SK-N-MC (cell line): ENCODE measurements at regions not wholly inside any gene's neighbourhood (a gene's known extent, or its start where the extent isn't known, plus 50 kb on each side); places are given as distances from the start of the nearest gene placed in this dataset.

Experiments used
- DNase-seq: peaks from one replicate; pipeline ENCODE4 v3.0.0-alpha.2; 2011; ENCODE audit warnings: low read depth, low spot score
- H3K27ac ChIP-seq: fragments of 200-600 bp; sonication (generic); 2 replicates; pipeline ENCODE4 v1.5.1; 2016; ENCODE audit warnings: mixed run types
- H3K36me3 ChIP-seq: fragments of 200-600 bp; sonication (generic); 2 replicates; pipeline ENCODE4 v1.6.1; 2017; ENCODE audit warnings: antibody characterized with exemption, low read length, mixed read lengths; ENCODE audit not compliant: insufficient read depth
- H3K4me3 ChIP-seq: fragments of 200-600 bp; sonication (generic); 2 replicates; pipeline ENCODE4 v1.5.1; 2016
- H3K9ac ChIP-seq: fragments of 200-600 bp; sonication (generic); 2 replicates; pipeline ENCODE4 v1.8.0; 2017; ENCODE audit warnings: mixed run types, mixed read lengths; ENCODE audit not compliant: insufficient read length
- H3K9me3 ChIP-seq: fragments of 200-600 bp; sonication (generic); 2 replicates; pipeline ENCODE4 v1.6.1; 2017; ENCODE audit warnings: low read depth, mild to moderate bottlenecking, antibody characterized with exemption, low read length, moderate library complexity, mixed read lengths
- EZH2 ChIP-seq: fragments of 200-600 bp; sonication (generic); IDR thresholded peaks from one replicate; pipeline ENCODE4 v1.6.1; 2017; ENCODE audit warnings: antibody characterized with exemption
- FOXP2 ChIP-seq: optimal IDR thresholded peaks from 2 replicates; pipeline ENCODE3; 2011; ENCODE audit warnings: mild to moderate bottlenecking, moderate library complexity; ENCODE audit not compliant: insufficient read depth; ENCODE audit errors: extremely low read length, control extremely low read depth
- POLR2AphosphoS5 ChIP-seq: IDR thresholded peaks from 2 replicates; pipeline ENCODE4 v1.6.1; 2012; ENCODE audit warnings: mild to moderate bottlenecking, low read depth, low read length, borderline replicate concordance

GRCh38 chr12:30145684-30146032, 361.9 kb upstream of the TMTC1 start:
- Histone ChIP-seq H3K4me3 (no peak overlapping the region), H3K9me3 (no peaks in the 10 kb centered on the region), H3K36me3 (no peaks in the 10 kb centered on the region), H3K27ac (no peak overlapping the region), H3K9ac (no peak overlapping the region)
- no peak for TF ChIP-seq EZH2
- TF ChIP-seq POLR2AphosphoS5: no peak
- no peak for TF ChIP-seq FOXP2
- DNase-seq: no peak

DNA sequence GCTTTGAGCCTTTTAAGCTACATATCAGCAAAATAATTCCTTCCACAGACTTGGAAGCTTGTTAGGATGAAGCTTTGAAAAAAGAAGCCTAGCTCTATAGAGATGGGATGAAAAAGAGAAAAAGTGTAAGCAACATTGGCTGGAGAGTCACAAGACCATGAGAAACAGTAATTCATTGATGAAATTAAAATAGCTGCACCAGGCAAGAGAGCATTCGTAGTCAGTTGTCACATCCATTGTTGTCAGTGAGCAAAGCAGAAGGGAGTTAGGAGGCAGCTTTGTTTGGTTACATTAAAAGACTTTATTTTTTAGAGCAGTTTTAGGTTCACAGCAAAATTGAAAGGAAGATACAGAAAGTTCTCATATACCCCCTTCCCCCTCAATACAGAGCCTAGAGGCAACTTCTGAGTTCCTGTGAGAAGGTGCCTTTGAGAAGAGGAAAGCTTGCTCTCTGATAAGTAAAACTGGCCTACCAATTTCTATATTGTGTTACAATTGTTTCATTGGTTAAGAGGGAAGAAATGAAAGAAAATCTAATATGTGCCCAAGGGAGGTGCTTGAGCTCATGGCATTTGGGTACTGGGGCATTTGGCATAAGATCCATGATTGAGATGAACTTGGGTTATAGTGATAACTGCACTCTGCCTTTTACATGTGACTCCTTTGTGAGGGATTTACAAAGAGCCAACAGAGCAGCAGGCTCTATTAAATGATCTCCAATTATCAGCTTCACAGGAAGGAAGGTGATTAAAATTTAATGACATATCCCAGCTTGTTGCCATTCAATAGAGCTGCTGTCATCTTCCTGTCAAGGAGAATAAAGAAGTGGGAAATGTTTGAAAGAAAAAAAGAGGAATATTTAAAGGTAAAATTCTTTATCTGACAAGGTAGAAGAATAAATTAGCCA, 361.3 kb upstream of the TMTC1 start:
- no peak for TF ChIP-seq POLR2AphosphoS5
- no peak for TF ChIP-seq EZH2
- TF ChIP-seq FOXP2: no peak
- DNase-seq: no peak
- no peaks in the 10 kb centered on the region for H3K36me3 ChIP-seq
- H3K27ac ChIP-seq: no peak overlapping the region
- no peak overlapping the region for H3K9ac ChIP-seq
- H3K9me3 ChIP-seq: no peaks in the 10 kb centered on the region
- H3K4me3 ChIP-seq: no peak overlapping the region

DNA sequence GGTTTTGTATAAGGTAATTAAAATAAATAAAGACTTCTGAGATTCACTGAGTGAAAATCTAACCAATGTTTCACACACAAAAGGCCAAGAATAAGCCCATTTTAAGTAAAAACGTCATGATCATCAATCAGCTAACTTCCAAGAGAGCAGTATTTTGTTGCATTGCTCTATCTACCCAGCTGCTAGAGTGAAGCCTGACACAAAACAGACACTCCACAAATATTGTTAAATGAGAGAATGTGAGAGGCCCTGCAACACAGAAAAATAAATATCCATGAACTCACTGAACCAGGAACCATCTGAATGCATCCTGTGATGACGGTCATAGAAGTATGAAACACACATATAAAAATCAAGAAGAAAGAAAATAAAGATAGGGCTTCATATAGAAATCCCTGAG, 358.6 kb upstream of the TMTC1 start:
- Histone ChIP-seq H3K4me3 (no peak overlapping the region), H3K27ac (no peak overlapping the region), H3K9me3 (no peaks in the 10 kb centered on the region), H3K9ac (no peak overlapping the region), H3K36me3 (no peaks in the 10 kb centered on the region)
- DNase-seq: no peak
- TF ChIP-seq FOXP2: no peak

- no peak for TF ChIP-seq FOXP2
- TF ChIP-seq POLR2AphosphoS5: no peak
- TF ChIP-seq EZH2: no peak
- H3K4me3 ChIP-seq: no peak overlapping the region
- no peak overlapping the region for H3K9ac ChIP-seq
- no peaks in the 10 kb centered on the region for H3K9me3 ChIP-seq
- no peak for DNase-seq
- H3K27ac ChIP-seq: no peak overlapping the region
- H3K36me3 ChIP-seq: no peaks in the 10 kb centered on the region
Measured at GRCh38 chr12:30138483-30138882, 354.7 kb upstream of the TMTC1 start.

DNA sequence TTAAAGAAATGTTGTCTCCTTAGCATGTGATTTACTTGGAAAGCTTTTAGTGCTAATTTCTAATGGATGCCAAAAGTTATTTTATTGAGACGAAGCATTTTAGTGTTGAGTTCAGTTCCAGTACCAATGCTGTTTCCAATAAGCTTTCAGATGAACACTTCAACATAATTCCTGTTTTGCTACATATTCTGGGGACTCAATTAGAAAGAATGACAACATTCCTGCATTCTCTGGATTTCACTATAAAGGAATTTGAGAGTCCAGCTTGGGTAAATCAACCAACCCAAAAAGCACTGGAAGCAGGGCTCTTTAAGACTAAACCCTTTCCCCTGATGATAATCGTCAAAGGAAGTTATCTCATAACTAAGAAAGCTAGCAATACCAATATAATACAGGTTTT, 353.0 kb upstream of the TMTC1 start:
- no peak overlapping the region for H3K4me3 ChIP-seq
- H3K9me3 ChIP-seq: no peaks in the 10 kb centered on the region
- H3K36me3 ChIP-seq: no peaks in the 10 kb centered on the region
- no peak overlapping the region for H3K9ac ChIP-seq
- no peak overlapping the region for H3K27ac ChIP-seq
- TF ChIP-seq POLR2AphosphoS5 (no peak), EZH2 (no peak), FOXP2 (no peak)
- no peak for DNase-seq

GRCh38 chr12:30135776-30136175, 352.0 kb upstream of the TMTC1 start:
- TF ChIP-seq POLR2AphosphoS5: no peak
- no peaks in the 10 kb centered on the region for H3K36me3 ChIP-seq
- H3K27ac ChIP-seq: no peak overlapping the region
- no peaks in the 10 kb centered on the region for H3K9me3 ChIP-seq
- no peak overlapping the region for H3K9ac ChIP-seq
- no peak for DNase-seq
- no peak overlapping the region for H3K4me3 ChIP-seq

DNA sequence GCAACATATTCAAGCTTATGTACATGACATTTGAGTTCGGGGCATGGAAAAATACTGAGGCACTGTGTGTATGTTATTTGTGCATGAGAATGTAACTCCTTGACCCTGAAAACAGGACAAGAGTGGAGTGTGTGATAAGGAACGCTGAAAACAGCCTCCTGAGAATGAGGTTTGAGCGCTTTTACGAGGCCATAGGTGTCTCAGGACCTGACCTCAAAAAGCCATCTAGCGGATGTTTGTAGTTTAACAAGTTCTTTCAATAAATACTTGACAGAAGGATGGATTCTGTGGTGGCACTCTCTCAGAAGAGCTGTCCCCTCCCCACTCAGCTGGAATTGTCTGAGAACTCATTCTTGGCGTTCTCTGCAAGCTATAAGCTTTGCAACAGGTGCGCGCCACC, 350.5 kb upstream of the TMTC1 start:
- no peaks in the 10 kb centered on the region for H3K9me3 ChIP-seq
- no peak overlapping the region for H3K4me3 ChIP-seq
- H3K9ac ChIP-seq: no peak overlapping the region
- H3K36me3 ChIP-seq: no peaks in the 10 kb centered on the region
- no peak for TF ChIP-seq EZH2
- no peak for TF ChIP-seq POLR2AphosphoS5
- no peak for TF ChIP-seq FOXP2
- no peak overlapping the region for H3K27ac ChIP-seq
- no peak for DNase-seq

GRCh38 chr12:30126944-30127343, 343.2 kb upstream of the TMTC1 start:
- Histone ChIP-seq H3K4me3 (no peak overlapping the region), H3K9me3 (no peaks in the 10 kb centered on the region), H3K36me3 (no peaks in the 10 kb centered on the region), H3K9ac (no peak overlapping the region), H3K27ac (no peak overlapping the region)
- DNase-seq: no peak
- TF ChIP-seq EZH2 (no peak), POLR2AphosphoS5 (no peak), FOXP2 (no peak)

- no peak for DNase-seq
- H3K4me3 ChIP-seq: no peak overlapping the region
- TF ChIP-seq FOXP2: no peak
- no peak for TF ChIP-seq EZH2
- no peak for TF ChIP-seq POLR2AphosphoS5
- H3K9ac ChIP-seq: no peak overlapping the region
- H3K36me3 ChIP-seq: no peaks in the 10 kb centered on the region
- no peak overlapping the region for H3K27ac ChIP-seq
- no peaks in the 10 kb centered on the region for H3K9me3 ChIP-seq
Measured at GRCh38 chr12:30120522-30120921, 336.8 kb upstream of the TMTC1 start.
